WI38 (cell line): ENCODE measurements at regions not wholly inside any gene's neighbourhood (a gene's known extent, or its start where the extent isn't known, plus 50 kb on each side); places are given as distances from the start of the nearest gene placed in this dataset.

Experiments used
- H3K4me3 ChIP-seq: 2 replicates; pipeline ENCODE4 v1.5.1; 2011; ENCODE audit warnings: low read depth, mild to moderate bottlenecking, control low read depth, low read length
- CTCF ChIP-seq: IDR thresholded peaks from 2 replicates; pipeline ENCODE4 v1.5.1; 2012; ENCODE audit warnings: low read depth, mild to moderate bottlenecking, control low read depth, low read length

GRCh38 chr10:128929131-128929530 lies 537.9 kb upstream of the MGMT start:
- H3K4me3 ChIP-seq: no peak overlapping the region
- no peak for TF ChIP-seq CTCF

DNA sequence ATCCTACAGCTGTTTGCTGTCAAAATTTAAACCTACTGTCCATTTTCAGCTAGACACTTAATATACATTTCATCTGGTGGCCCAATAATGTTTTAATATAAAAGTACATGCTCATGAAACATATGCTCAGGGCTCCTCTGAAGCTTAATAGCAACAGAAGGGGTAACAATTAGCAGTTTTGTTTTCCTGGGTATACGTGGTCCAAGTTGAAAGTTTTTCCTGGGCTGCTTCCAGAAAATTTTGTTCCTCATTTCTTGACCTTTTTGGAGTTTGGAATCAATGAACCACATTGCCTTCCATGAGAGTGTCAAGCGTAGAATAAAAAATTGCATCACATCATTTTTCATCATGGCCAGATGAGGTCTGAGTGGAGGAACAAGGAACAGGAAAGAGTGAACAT lies 537.3 kb upstream of the MGMT start:
- no peak for TF ChIP-seq CTCF

GRCh38 chr10:128930515-128930914 lies 536.5 kb upstream of the MGMT start:
- H3K4me3 ChIP-seq: no peak overlapping the region
- TF ChIP-seq CTCF: no peak

More for the DNA sequence above, 537.3 kb upstream of the MGMT start:
- no peak overlapping the region for H3K4me3 ChIP-seq

- no peak for TF ChIP-seq CTCF
- no peak overlapping the region for H3K4me3 ChIP-seq
These were observed 534.8 kb upstream of the MGMT start for GRCh38 chr10:128932071-128932820.

DNA sequence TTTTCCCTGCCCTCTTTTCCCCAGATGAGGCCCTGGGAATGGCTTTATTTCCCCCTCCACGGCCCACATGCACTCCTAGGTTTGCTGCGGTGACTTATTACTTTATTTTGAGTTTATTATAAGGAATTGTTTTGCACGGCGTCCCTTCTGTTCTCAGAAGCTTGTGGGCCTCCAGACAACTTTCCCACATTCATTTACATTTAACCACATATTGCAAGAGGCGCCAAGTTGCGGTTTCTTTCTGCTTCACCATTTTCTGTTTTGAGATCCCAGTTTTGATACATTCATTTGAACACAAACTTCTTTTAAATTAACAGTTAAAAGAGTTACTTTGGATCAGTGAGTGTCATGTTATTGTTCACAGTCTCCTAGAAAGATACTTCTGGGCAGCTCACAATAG lies 532.5 kb upstream of the MGMT start:
- H3K4me3 ChIP-seq: no peak overlapping the region
- TF ChIP-seq CTCF: no peak

DNA sequence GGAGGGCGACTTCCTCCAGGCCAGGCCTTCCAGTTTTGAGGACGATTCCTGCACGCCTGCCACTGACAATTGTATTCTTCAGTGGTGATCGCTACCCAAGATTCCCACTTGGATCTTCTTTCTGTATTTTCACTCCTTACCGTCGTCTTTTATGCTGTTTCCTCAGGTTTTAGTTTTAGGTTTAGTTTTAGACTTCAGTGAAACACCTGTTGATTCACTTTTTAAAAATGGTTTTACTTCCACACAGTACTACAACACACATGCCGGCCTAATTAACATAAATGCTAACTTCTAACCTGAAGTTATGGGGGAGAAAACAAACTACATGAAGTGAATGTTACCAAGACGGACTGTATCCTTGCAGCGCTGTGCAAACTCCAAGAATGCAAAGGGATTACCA lies 530.6 kb upstream of the MGMT start:
- no peak for TF ChIP-seq CTCF

DNA sequence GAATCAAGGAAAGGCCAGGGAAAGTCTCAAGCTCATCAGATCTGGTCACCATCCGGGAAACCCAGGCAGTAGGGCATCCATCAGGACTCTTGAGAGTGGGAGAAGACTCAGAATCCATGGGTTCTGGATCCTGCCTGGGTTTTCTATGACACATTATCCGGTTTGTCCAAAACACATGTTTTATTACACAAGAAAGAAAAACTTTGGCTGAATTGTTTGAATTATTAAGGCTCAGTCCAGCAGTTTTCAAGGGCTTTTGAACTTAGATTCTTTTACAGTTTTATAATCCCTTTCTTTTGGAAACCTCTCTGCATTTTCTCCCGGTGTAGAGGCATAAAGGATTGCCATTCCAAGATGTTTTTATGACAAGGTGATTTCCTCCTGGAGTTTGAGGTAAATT lies 528.5 kb upstream of the MGMT start:
- H3K4me3 ChIP-seq: no peak overlapping the region
- TF ChIP-seq CTCF: no peak

More for the DNA sequence above, 530.6 kb upstream of the MGMT start:
- no peak overlapping the region for H3K4me3 ChIP-seq
